ENCODE measurements at regions not wholly inside any gene's neighbourhood (a gene's known extent, or its start where the extent isn't known, plus 50 kb on each side); places are given as distances from the start of the nearest gene placed in this dataset.

DNA sequence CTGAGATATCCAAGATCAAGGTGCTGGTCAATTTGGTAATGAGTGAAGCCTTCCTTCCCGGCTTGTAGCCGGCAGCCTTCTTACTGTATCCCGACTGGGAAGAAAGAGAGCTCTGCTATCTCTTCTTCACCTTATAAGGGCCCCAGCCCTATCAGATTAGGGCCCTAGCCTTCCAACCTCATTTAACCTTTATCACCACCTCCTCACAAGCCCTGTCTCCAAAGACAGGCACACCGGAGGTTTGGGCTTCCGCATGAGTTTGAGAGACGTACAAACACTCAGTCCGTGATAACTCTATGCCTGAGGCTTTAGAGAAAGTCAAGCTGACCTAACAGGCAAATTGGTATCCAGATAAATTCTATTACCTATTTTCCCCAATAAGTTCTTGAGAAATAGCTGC is 243.9 kb downstream of the OPA1 start:
- TF ChIP-seq, protein P1, sequence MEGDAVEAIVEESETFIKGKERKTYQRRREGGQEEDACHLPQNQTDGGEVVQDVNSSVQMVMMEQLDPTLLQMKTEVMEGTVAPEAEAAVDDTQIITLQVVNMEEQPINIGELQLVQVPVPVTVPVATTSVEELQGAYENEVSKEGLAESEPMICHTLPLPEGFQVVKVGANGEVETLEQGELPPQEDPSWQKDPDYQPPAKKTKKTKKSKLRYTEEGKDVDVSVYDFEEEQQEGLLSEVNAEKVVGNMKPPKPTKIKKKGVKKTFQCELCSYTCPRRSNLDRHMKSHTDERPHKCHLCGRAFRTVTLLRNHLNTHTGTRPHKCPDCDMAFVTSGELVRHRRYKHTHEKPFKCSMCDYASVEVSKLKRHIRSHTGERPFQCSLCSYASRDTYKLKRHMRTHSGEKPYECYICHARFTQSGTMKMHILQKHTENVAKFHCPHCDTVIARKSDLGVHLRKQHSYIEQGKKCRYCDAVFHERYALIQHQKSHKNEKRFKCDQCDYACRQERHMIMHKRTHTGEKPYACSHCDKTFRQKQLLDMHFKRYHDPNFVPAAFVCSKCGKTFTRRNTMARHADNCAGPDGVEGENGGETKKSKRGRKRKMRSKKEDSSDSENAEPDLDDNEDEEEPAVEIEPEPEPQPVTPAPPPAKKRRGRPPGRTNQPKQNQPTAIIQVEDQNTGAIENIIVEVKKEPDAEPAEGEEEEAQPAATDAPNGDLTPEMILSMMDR (conservative IDR thresholded peaks at IDR 0.05 in 1 of 2, IDR thresholded peaks at IDR 0.05 in 1 of 2; ENCODE audit: extremely low read depth in 1 of 2, insufficient read depth in 1 of 2, low read depth in 1 of 2, low read length in 2 of 2): no peak
- no peak for TF ChIP-seq EZH2 (IDR thresholded peaks at IDR 0.05; ENCODE audit: borderline replicate concordance, low read length)
